Fibroblast of skin of scalp (primary cell): ENCODE measurements at regions not wholly inside any gene's neighbourhood (a gene's known extent, or its start where the extent isn't known, plus 50 kb on each side); places are given as distances from the start of the nearest gene placed in this dataset.
"Not testable (repeated sequence)": the region's sequence is repeated elsewhere in the genome, so short reads cannot be mapped to it uniquely, and the experiment has no call there.

ENCODE experiments used
- DNase-seq: peaks from one replicate; pipeline ENCODE4 v3.0.0-alpha.2; 2013

GRCh38 chr1:188769936-188770335, 1707.7 kb downstream of the BRINP3 start:
- no peak for DNase-seq

DNA sequence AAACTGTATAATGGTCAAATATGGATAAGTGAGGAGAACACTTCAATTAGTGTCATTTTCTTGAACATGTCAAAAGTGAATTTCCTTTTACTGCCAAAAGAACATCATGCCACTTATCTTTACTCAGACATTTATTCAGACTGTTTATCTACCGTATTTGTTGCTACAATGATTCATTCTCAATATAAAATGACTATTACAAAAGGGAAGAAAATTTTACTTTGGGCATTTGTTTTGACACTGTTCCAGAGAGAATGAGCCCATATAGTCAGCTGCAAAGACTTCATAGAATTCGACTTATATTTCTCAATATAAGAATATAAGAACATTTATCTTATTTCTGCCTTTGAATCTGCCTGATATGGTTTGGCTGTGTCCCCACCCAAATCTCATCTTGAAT, 1699.1 kb downstream of the BRINP3 start:
- DNase-seq: no peak

GRCh38 chr1:188782220-188782841, 1695.3 kb downstream of the BRINP3 start:
- DNase-seq: peak; percentile 23

DNA sequence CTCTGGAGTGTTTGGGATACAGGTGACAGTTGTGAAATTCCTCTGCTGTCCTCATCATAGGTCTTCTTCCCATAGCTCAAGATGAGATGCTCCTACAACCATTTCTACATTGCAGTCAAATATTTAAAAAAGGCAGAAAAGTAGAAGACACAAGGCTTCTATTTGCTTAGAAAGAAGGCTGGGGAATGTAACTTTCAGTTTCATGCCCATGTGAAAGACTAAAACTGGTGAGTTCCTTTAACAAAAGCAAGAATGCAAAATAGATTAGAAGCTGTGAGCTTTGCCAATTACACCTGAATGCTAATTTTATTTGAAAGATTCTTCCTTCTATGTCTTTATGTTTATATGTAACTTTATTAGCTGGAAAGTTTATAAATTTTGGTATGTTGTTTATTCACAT, 1682.7 kb downstream of the BRINP3 start:
- no peak for DNase-seq

DNA sequence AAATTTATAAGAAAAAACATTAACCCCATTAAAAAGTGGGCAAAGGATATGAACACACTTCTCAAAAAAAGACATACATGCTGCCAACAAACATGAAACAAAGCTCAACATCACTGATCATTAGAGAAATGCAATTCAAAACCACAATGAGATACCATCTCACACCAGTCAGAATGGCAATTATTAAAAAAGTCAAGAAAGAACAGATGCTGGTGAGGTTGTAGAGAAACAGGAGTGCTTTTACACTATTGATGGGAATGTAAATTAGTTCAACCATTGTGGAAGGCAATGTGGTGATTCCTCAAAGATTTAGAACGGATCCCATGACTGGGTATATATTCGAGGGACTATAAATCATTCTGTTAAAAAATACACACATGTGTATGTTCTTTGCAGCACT, 1665.5 kb downstream of the BRINP3 start:
- not testable (repeated sequence) for DNase-seq

- DNase-seq: not testable (repeated sequence)
These were observed 1664.7 kb downstream of the BRINP3 start for GRCh38 chr1:188812836-188813573.

DNA sequence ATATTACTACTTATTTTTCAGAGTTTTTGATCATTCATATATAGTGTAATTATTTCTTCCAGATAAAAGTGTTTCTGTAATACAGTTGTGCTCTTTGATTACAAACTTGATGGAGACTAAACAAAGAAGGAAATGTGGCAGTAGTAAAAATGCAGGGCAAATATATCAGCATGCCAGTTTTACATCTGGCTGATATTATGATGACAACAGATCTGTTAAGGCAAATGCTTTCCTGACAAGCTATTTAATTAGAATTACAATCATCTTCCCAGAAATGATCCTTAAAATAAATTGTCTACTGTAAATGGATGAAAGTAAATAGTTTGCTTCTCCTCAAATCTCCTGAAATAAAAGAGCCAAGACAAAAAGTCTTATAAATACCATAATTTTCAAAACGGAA, 1659.8 kb downstream of the BRINP3 start:
- no peak for DNase-seq

- no peak for DNase-seq
These were observed 1655.4 kb downstream of the BRINP3 start for GRCh38 chr1:188822248-188822647.

- no peak for DNase-seq
These were observed 1652.2 kb downstream of the BRINP3 start for GRCh38 chr1:188825471-188825870.

DNA sequence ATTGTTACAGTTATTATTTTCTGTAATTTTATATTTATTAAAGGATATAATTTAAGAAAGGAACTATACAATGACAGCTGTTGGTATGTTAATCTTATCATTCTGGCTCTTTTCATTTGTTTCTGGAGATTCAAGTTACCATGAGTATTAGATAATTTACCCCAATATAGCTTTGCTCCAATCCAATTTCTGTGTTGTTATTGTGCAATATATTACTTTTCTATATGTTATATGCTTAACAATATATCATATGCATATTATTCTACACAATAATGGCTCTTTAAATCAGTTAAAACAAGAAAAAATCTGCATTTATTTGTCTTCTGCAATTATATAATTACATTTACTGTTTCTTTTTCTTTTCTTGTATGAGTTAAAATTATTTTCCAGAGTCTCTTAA, 1650.9 kb downstream of the BRINP3 start:
- no peak for DNase-seq

GRCh38 chr1:188827400-188827799, 1650.3 kb downstream of the BRINP3 start:
- no peak for DNase-seq

- not testable (repeated sequence) for DNase-seq
These were observed 1636.5 kb downstream of the BRINP3 start for GRCh38 chr1:188841111-188841696.

GRCh38 chr1:188846468-188846867, 1631.2 kb downstream of the BRINP3 start:
- no peak for DNase-seq

GRCh38 chr1:188857526-188858087, 1620.1 kb downstream of the BRINP3 start:
- no peak for DNase-seq

- no peak for DNase-seq
These were observed 1610.0 kb downstream of the BRINP3 start for GRCh38 chr1:188867614-188868013.

GRCh38 chr1:188871164-188871563, 1606.5 kb downstream of the BRINP3 start:
- DNase-seq: no peak

DNA sequence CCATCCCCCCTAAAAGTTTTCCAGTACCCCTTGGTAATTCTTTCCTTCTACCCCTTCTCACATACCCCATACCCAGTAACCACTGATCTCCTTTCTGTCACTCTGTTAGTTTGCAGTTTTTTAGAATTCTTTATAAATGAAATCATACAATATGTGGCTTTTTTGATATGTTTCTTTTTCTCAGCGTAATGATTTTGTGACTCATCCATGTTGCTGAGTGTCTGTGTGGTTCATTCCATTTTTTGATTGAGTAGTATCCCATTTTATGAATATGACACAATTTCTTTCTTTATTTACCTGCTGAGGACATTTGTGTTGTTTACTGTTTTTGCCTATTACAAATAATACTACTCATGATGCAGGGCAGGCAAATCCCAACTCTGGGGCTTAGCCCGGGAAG, 1605.3 kb downstream of the BRINP3 start:
- DNase-seq: no peak

- no peak for DNase-seq
These were observed 1600.0 kb downstream of the BRINP3 start for GRCh38 chr1:188877668-188878067.

DNA sequence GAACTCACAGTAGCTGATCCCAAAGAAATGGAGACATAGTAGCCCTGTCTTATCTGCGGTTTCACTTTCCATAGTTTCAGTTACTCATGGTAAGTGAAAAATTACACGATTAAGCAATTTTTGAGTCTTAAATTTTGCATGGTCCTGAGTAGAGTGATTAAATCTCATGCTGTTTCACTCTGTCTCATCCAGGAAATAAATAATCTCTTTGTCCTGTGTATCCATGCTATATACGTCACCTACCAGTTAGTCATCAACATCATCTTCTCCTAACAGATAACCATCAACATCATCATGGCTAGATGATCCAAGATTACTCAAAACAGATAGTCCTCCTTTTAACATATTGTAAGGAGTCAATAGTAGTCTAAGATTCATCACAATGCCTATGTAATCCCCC, 1589.3 kb downstream of the BRINP3 start:
- no peak for DNase-seq

DNA sequence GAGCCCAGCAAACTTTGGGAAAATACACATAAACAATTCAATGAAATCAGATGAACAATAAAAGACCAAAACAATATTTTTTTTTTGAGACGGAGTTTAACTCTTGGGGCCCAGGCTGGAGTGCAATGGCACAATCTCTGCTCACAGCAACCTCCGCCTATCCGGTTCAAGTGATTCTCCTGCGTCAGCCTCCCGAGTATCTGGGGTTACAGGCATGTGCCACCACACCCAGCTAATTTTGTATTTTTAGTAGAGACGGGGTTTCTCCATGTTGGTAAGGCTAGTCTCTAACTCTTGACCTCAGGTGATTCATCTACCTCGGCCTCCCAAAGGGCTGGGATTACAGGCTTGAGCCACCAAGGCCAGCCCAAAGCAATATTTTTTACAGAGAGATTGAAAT, 1588.5 kb downstream of the BRINP3 start:
- no peak for DNase-seq

DNA sequence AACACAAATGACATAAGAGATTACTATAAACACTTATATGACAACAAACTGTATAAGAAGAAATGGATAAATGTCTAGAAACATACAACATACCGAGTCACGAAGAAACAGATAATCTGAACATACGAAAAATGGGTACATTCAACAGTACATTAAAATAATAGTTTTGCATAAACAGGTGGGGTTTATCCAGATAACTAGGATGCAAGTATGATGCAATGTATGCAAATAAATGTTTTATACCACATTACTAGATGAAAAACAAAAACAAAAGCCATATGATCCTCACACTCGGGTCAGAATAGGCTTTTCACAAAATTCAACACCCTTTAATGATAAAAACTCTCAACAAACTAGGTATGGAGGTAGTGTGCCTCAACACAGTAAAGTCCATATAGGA, 1585.7 kb downstream of the BRINP3 start:
- no peak for DNase-seq

- DNase-seq: no peak
These were observed 1582.1 kb downstream of the BRINP3 start for GRCh38 chr1:188895611-188896010.

- DNase-seq: no peak
These were observed 1574.4 kb downstream of the BRINP3 start for GRCh38 chr1:188903241-188903640.

GRCh38 chr1:188904201-188904600, 1573.5 kb downstream of the BRINP3 start:
- no peak for DNase-seq
